Left lung (tissue), 4 donors: ENCODE measurements at regions not wholly inside any gene's neighbourhood (a gene's known extent, or its start where the extent isn't known, plus 50 kb on each side); places are given as distances from the start of the nearest gene placed in this dataset.

Experiments
- ATAC-seq: fragments of 200-7000 bp; cut with Tn5 transposase; one replicate; pipeline ENCODE4 v1.9.1; 2020; ENCODE audit warnings: moderate library complexity
- DNase-seq, 4 donors: peaks; one replicate each; pipeline ENCODE4 v3.0.0-alpha.2; 2013 to 2020
- H3K27ac ChIP-seq, 2 donors: fragments of 200-600 bp; sonication (generic) in 1 of 2; one replicate each; pipeline versions ENCODE4 v1.5.0 to v1.8.0; 2020 to 2021
- H3K27me3 ChIP-seq, 2 donors: fragments of 200-600 bp; sonication (generic) in 1 of 2; one replicate each; pipeline versions ENCODE4 v1.5.0 to v1.8.0; 2020 to 2021
- H3K36me3 ChIP-seq, 2 donors: fragments of 200-600 bp; sonication (generic) in 1 of 2; one replicate each; pipeline versions ENCODE4 v1.5.0 to v1.8.0; 2020 to 2021
- H3K4me1 ChIP-seq, 2 donors: fragments of 200-600 bp; one replicate each; pipeline ENCODE4 v1.8.0; 2021
- H3K4me3 ChIP-seq, 2 donors: fragments of 200-600 bp; sonication (generic) in 1 of 2; one replicate each; pipeline versions ENCODE4 v1.5.0 to v1.8.0; 2020 to 2021; ENCODE audit warnings: mild to moderate bottlenecking in 1 of 2
- H3K9me3 ChIP-seq, 2 donors: fragments of 200-600 bp; sonication (generic) in 1 of 2; one replicate each; pipeline versions ENCODE4 v1.5.0 to v1.8.0; 2020 to 2021
- intact Hi-C, 2 donors: fragments of 100-400 bp; cut with DNase I; formaldehyde crosslinking; loops; one replicate each; pipeline versions ENCODE4 v1.11.2 to v1.14.2; 2022
- TF ChIP-seq, protein P1 (sequence below), 2 donors: fragments of 200-600 bp; sonication (generic) in 1 of 2; IDR thresholded peaks; one replicate each; pipeline versions ENCODE4 v1.5.0 to v1.8.0; 2021; ENCODE audit warnings: antibody characterized with exemption in 2 of 2
- donor health status: DM: no; HTN: yes; CAD: no.
- donor health status: DM: no; HTN: no; CAD: no.

DNA sequence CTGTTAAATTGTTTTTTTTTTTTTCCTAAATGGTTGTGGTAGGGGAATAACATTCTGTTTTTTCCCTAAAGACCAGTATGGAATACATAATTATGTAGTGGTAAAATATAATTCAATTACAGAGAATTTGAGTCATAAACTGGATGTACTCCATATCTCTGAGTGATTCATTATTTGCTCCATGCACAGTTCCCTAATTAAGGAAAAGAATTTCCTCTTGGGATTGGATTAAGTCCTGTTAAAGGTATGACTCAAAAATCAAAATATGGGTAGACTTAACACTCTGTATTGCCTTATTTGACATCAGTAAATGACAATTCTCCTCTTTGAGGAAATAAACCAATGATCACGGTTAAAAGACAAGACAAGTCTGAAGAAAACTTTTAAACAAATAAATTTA is 78.0 kb upstream of the KCNH8 start:
- ATAC-seq, result no peak
- peaks cover 0 to 2% of the 10 kb centered on the region in 2 donors for H3K9me3 ChIP-seq
- no peak overlapping the region for H3K4me3 ChIP-seq
- no peaks in the 10 kb centered on the region for H3K4me1 ChIP-seq
- TF ChIP-seq, protein P1, sequence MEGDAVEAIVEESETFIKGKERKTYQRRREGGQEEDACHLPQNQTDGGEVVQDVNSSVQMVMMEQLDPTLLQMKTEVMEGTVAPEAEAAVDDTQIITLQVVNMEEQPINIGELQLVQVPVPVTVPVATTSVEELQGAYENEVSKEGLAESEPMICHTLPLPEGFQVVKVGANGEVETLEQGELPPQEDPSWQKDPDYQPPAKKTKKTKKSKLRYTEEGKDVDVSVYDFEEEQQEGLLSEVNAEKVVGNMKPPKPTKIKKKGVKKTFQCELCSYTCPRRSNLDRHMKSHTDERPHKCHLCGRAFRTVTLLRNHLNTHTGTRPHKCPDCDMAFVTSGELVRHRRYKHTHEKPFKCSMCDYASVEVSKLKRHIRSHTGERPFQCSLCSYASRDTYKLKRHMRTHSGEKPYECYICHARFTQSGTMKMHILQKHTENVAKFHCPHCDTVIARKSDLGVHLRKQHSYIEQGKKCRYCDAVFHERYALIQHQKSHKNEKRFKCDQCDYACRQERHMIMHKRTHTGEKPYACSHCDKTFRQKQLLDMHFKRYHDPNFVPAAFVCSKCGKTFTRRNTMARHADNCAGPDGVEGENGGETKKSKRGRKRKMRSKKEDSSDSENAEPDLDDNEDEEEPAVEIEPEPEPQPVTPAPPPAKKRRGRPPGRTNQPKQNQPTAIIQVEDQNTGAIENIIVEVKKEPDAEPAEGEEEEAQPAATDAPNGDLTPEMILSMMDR (IDR thresholded peaks at IDR 0.05), result no peak
- DNase-seq, result no peak
- H3K36me3 ChIP-seq, result no peaks in the 10 kb centered on the region
- no peaks in the 10 kb centered on the region for H3K27me3 ChIP-seq
- intact Hi-C loops, result no loop called here
- H3K27ac ChIP-seq, result no peak overlapping the region

DNA sequence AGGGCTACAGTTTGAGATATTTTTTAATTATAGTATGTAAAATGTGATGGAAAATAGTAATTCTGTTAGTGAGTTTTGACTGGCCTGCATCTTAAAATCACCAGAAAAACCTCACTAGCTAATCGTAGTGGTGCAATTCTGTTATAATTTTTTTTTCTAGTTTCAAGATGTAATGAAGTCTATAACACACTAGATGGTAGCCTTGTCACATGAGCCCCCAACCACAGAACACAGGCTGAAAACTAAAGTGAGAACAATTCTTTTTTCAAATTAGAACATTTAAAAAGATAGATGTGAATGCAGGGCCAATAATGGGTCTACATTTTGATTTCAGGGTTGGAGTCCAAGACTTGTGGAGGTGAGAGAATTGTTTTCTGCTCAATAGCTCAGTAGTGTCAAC is 83.3 kb upstream of the KCNH8 start:
- Histone ChIP-seq H3K27ac (no peak overlapping the region), H3K4me1 (no peaks in the 10 kb centered on the region), H3K27me3 (no peaks in the 10 kb centered on the region), H3K36me3 (no peaks in the 10 kb centered on the region), H3K4me3 (no peak overlapping the region), H3K9me3 (peaks cover 0 to 2% of the 10 kb centered on the region in 2 donors)
- TF ChIP-seq, protein P1 (IDR thresholded peaks at IDR 0.05), result no peak
- intact Hi-C loops, result no loop called here
- DNase-seq, result peak in 2 of 4 donors; percentile 2 to 19
- peak; percentile 44 for ATAC-seq

DNA sequence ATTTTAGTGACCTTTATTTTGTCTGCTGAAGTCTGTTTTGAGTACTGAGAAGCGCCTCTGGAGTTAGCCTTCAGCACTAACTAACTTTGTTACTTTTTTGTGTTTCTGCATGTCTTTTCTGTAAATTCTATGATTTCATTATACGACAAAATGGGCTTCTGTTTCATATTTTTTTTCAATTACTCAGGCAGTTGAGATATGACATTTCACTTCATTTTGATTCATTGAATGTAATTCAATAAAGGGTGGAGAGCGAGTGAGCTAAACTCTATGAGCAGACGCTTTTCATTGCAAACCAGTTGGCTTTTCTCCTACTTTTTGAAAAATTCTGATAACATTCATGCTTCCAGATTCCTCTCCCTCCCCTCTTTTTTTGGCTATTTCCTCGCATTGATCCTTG is 84.4 kb upstream of the KCNH8 start:
- intact Hi-C loops, result no loop called here
- no peaks in the 10 kb centered on the region for H3K4me1 ChIP-seq
- H3K27me3 ChIP-seq, result no peaks in the 10 kb centered on the region
- no peak overlapping the region for H3K27ac ChIP-seq
- H3K9me3 ChIP-seq, result peaks cover 0 to 2% of the 10 kb centered on the region in 2 donors
- no peaks in the 10 kb centered on the region for H3K36me3 ChIP-seq
- ATAC-seq, result no peak
- TF ChIP-seq, protein P1 (IDR thresholded peaks at IDR 0.05), result no peak
- no peak overlapping the region for H3K4me3 ChIP-seq
- DNase-seq, result no peak

DNA sequence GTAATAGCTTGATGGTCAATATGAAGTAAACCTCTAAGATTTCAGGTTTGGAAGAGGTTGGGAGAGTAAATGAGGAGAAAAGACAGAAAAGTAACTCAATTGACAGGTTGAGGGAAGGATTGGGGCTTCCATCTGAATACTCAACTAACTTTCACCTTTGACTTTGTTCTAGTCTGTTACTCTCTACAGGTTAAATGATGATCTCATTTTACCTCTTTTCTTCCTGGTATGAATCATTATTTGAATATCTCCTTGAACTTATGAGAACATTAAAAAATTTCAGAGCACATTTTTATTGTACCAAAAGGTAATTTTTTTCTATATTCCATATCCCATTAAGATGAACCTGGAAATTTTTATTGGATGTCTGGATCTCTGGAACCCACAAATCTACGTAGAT is 87.9 kb upstream of the KCNH8 start:
- H3K36me3 ChIP-seq, result no peaks in the 10 kb centered on the region
- no peaks in the 10 kb centered on the region for H3K4me1 ChIP-seq
- H3K4me3 ChIP-seq, result no peak overlapping the region
- no peak for DNase-seq
- H3K27me3 ChIP-seq, result no peaks in the 10 kb centered on the region
- no peak overlapping the region for H3K27ac ChIP-seq
- TF ChIP-seq, protein P1 (IDR thresholded peaks at IDR 0.05), result no peak
- no peaks in the 10 kb centered on the region for H3K9me3 ChIP-seq
- ATAC-seq, result no peak
- intact Hi-C loops, result no loop called here

DNA sequence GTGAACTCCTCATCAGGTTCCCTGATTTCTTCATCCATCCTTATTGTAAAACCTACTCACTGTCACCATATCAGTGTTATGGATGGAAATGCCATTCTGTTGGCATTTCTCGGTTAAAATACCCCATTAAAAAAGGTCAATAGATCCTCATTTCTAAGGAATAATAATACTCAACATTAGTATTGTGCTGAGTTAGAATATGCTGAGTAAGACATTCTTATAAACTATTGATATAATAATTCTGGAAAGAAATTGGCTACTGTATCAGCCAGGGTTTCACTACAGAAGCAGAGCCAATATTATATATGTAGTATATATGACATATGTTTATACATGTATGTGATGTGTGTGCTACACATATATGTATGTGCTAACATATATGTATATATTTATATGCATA is 95.4 kb upstream of the KCNH8 start:
- H3K4me1 ChIP-seq, result no peaks in the 10 kb centered on the region
- no peaks in the 10 kb centered on the region for H3K27me3 ChIP-seq
- TF ChIP-seq, protein P1 (IDR thresholded peaks at IDR 0.05), result no peak
- DNase-seq (no peak), ATAC-seq (no peak)
- intact Hi-C loops, result no loop called here
- H3K9me3 ChIP-seq, result no peaks in the 10 kb centered on the region
- H3K4me3 ChIP-seq, result no peak overlapping the region
- H3K27ac ChIP-seq, result no peak overlapping the region
- no peaks in the 10 kb centered on the region for H3K36me3 ChIP-seq
